AG04449 (cell line): ENCODE measurements at regions not wholly inside any gene's neighbourhood (a gene's known extent, or its start where the extent isn't known, plus 50 kb on each side); places are given as distances from the start of the nearest gene placed in this dataset.

Source experiments
- CTCF ChIA-PET: fragments of 350-600 bp; formaldehyde crosslinking; extraction: SDS; loops from one replicate; lab custom pipeline; 2021; ENCODE audit warnings: antibody characterized with exemption; lab: Yijun Ruan, JAX
- POLR2A ChIA-PET: fragments of 400-600, 350-600 bp; formaldehyde crosslinking; extraction: SDS; loops from one replicate; lab custom pipeline; 2020; ENCODE audit warnings: antibody characterized with exemption, inconsistent platforms; lab: Yijun Ruan, JAX
- DNase-seq: peaks from one replicate; pipeline ENCODE4 v3.0.0-alpha.2; 2010; ENCODE audit warnings: low read depth, low spot score
- H3K4me3 ChIP-seq: 2 replicates; pipeline ENCODE4 v1.5.1; 2011; ENCODE audit warnings: low read depth, mild to moderate bottlenecking, control low read depth, low read length
- TF ChIP-seq, protein P1 (sequence below): IDR thresholded peaks from one replicate; pipeline ENCODE4 v1.5.1; 2011; ENCODE audit warnings: mild to moderate bottlenecking, moderate library complexity, low read length, control low read depth, inconsistent platforms; ENCODE audit not compliant: insufficient read depth; ENCODE audit errors: missing control alignments

GRCh38 chr2:220336771-220337170, 709.3 kb downstream of the SLC4A3 start:
- ChIA-PET POLR2A (no interaction called here), CTCF (interaction anchor here (1.4 kb wide), 1 partner anchor 11 kb away, joined by 3 read pairs; no protein-coding TSS in a partner anchor)
- no peak for DNase-seq
- no peak overlapping the region for H3K4me3 ChIP-seq
- TF ChIP-seq, protein P1, sequence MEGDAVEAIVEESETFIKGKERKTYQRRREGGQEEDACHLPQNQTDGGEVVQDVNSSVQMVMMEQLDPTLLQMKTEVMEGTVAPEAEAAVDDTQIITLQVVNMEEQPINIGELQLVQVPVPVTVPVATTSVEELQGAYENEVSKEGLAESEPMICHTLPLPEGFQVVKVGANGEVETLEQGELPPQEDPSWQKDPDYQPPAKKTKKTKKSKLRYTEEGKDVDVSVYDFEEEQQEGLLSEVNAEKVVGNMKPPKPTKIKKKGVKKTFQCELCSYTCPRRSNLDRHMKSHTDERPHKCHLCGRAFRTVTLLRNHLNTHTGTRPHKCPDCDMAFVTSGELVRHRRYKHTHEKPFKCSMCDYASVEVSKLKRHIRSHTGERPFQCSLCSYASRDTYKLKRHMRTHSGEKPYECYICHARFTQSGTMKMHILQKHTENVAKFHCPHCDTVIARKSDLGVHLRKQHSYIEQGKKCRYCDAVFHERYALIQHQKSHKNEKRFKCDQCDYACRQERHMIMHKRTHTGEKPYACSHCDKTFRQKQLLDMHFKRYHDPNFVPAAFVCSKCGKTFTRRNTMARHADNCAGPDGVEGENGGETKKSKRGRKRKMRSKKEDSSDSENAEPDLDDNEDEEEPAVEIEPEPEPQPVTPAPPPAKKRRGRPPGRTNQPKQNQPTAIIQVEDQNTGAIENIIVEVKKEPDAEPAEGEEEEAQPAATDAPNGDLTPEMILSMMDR, result no peak

- POLR2A ChIA-PET, result no interaction called here
- TF ChIP-seq, protein P1, result no peak
- CTCF ChIA-PET, result interaction anchor here (1.4 kb wide), 1 partner anchor 10 kb away, joined by 3 read pairs; no protein-coding TSS in a partner anchor
- DNase-seq, result no peak
- no peak overlapping the region for H3K4me3 ChIP-seq
Measured at GRCh38 chr2:220337611-220338440, 710.4 kb downstream of the SLC4A3 start.

- no peak for DNase-seq
- ChIA-PET POLR2A (no interaction called here), CTCF (no interaction called here)
- TF ChIP-seq, protein P1, result no peak
- H3K4me3 ChIP-seq, result no peak overlapping the region
Measured at GRCh38 chr2:220341014-220341413, 713.6 kb downstream of the SLC4A3 start.

DNA sequence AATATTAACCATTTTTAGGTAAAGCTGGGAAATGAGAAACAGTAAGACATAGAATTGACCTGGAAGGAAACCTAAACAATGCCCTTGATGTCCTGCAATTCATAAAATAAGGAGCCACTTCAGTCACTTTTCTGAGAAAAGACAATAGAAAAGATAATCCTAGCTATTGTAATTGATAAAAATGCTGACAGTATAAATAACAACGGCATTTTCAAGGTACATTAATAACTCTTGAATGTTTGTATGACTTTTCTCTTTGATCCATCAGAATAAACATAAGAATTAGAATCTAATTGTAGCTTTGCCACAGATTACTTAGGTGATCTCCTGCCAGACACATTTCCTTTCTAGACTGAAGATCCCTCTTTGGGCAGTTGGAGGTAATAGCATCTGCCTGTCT, 719.5 kb downstream of the SLC4A3 start:
- ChIA-PET CTCF (interaction anchor here (1.3 kb wide), 1 partner anchor 10 kb away, joined by 3 read pairs; no protein-coding TSS in a partner anchor), POLR2A (interaction anchor here (1.2 kb wide), 1 partner anchor 19 kb away, joined by 3 read pairs; no protein-coding TSS in a partner anchor)
- no peak overlapping the region for H3K4me3 ChIP-seq
- DNase-seq, result no peak
- TF ChIP-seq, protein P1, result no peak

DNA sequence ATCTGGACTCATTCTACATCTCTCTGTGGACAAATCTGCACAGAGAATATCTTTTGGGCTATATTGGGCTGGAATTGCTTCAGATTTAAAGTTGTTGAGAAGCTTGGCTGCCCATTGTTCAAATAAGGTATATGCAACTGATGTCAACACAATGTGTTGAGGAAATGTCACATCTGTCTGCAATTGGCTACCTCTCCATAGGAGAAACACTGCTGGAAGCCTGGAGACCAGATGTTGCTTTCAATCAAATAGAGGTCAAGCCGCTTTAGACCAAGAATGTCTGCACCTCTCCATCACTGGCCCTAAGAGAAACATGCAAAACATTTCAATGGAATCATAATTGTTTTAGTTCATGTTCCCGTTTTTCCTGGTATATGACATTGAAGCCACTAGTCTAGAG, 720.2 kb downstream of the SLC4A3 start:
- TF ChIP-seq, protein P1, result no peak
- H3K4me3 ChIP-seq, result no peak overlapping the region
- POLR2A ChIA-PET, result interaction anchor here (1.2 kb wide), 1 partner anchor 18 kb away, joined by 3 read pairs; no protein-coding TSS in a partner anchor
- DNase-seq, result no peak
- CTCF ChIA-PET, result interaction anchor here (1.3 kb wide), 1 partner anchor 11 kb away, joined by 3 read pairs; no protein-coding TSS in a partner anchor

GRCh38 chr2:220348206-220348605, 720.8 kb downstream of the SLC4A3 start:
- DNase-seq, result no peak
- CTCF ChIA-PET, result interaction anchor here (1.3 kb wide), 1 partner anchor 11 kb away, joined by 3 read pairs; no protein-coding TSS in a partner anchor
- POLR2A ChIA-PET, result no interaction called here
- no peak overlapping the region for H3K4me3 ChIP-seq
- TF ChIP-seq, protein P1, result no peak
